GM12878 (cell line): ENCODE measurements at regions not wholly inside any gene's neighbourhood (a gene's known extent, or its start where the extent isn't known, plus 50 kb on each side); places are given as distances from the start of the nearest gene placed in this dataset.

Experiments used
- ATAC-seq: fragments of 200-7000 bp; cut with Tn5 transposase; 3 replicates; pipeline ENCODE4 v1.9.1; 2020; ENCODE audit warnings: mild to moderate bottlenecking, moderate library complexity
- BruUV-seq: library from RNA; stranded (reverse); fragments of 400-500 nt; replicated peaks from 2 replicates; lab custom pipeline; 2021; lab: Mats Ljungman, UMichigan
- CTCF ChIA-PET: fragments of 300-600 bp; sonication (Branson Sonifier 250); formaldehyde crosslinking; extraction: SDS; loops from one replicate; lab custom pipeline; 2021; ENCODE audit warnings: inconsistent platforms; lab: Yijun Ruan, JAX
- POLR2A ChIA-PET: fragments of 350-600 bp; formaldehyde crosslinking; extraction: SDS; loops from one replicate; lab custom pipeline; 2021; ENCODE audit warnings: inconsistent platforms; lab: Charles Lee
- RAD21 ChIA-PET: fragments of 300-600 bp; sonication (Branson Sonifier 250); formaldehyde crosslinking; loops from one replicate; lab custom pipeline; 2023; ENCODE audit warnings: antibody characterized with exemption; ENCODE audit not compliant: unreplicated experiment; lab: Charles Lee
- SMC1A ChIA-PET: fragments of 300-600 bp; sonication (Branson Sonifier 250); formaldehyde crosslinking; loops from one replicate; lab custom pipeline; 2023; ENCODE audit not compliant: unreplicated experiment, uncharacterized antibody; lab: Charles Lee
- DNase-seq: peaks from one replicate; pipeline ENCODE4 v3.0.0-alpha.2; 2011; ENCODE audit warnings: low read depth, low spot score
- FAIRE-seq: peaks from 3 replicates; lab custom pipeline; 2011; peaks lifted over from hg19 to GRCh38; lab: Jason Lieb, UNC
- H2AFZ ChIP-seq: 2 replicates; pipeline ENCODE4 v1.6.0; 2011; ENCODE audit warnings: low read depth, low read length, control low read depth; ENCODE audit not compliant: control insufficient read depth
- H3K27ac ChIP-seq: 2 replicates; pipeline ENCODE4 v1.5.1; 2011; ENCODE audit warnings: control low read depth; ENCODE audit not compliant: control insufficient read depth, insufficient read depth
- H3K27me3 ChIP-seq, 2 experiments: replicated peaks in 1 of 2; 2 replicates each; pipeline versions ENCODE4 v1.6.0 to v1.6.1; 2011; ENCODE audit warnings: low read length in 1 of 2; ENCODE audit not compliant: control insufficient read depth in 2 of 2, insufficient read depth in 2 of 2
- H3K36me3 ChIP-seq, 2 experiments: 2 replicates each; pipeline ENCODE4 v1.5.1; 2011; ENCODE audit warnings: low read length in 1 of 2; ENCODE audit not compliant: control insufficient read depth in 2 of 2, insufficient read depth in 2 of 2
- H3K4me1 ChIP-seq: 2 replicates; pipeline ENCODE4 v1.6.1; 2011; ENCODE audit warnings: mild to moderate bottlenecking, low read length, moderate library complexity, mixed read lengths; ENCODE audit not compliant: control insufficient read depth, insufficient read depth
- H3K4me2 ChIP-seq: 2 replicates; pipeline ENCODE4 v1.6.0; 2011; ENCODE audit warnings: control low read depth; ENCODE audit not compliant: control insufficient read depth, insufficient read depth
- H3K4me3 ChIP-seq: fragments of 200-600 bp; sonication (generic); 2 replicates; pipeline ENCODE4 v1.5.1; 2016
- H3K79me2 ChIP-seq: 2 replicates; pipeline ENCODE4 v1.6.0; 2011; ENCODE audit warnings: low read length; ENCODE audit not compliant: control insufficient read depth, insufficient read depth
- H3K9ac ChIP-seq: 2 replicates; pipeline ENCODE4 v1.8.0; 2011; ENCODE audit warnings: low read length, control low read depth, mixed read lengths; ENCODE audit not compliant: control insufficient read depth, insufficient read depth
- H3K9me3 ChIP-seq: replicated peaks from 3 replicates; pipeline ENCODE4 v1.5.1; 2011; ENCODE audit warnings: mild to moderate bottlenecking, low read length; ENCODE audit not compliant: control insufficient read depth, insufficient read depth
- H4K20me1 ChIP-seq: 2 replicates; pipeline ENCODE4 v1.6.0; 2011; ENCODE audit not compliant: control insufficient read depth, insufficient read depth
- BHLHE40 ChIP-seq, 2 experiments: fragments of 450-650 bp in 1 of 2; IDR thresholded peaks; 2 replicates each; pipeline ENCODE4 v1.6.1; 2011 to 2017; ENCODE audit warnings: low read depth in 2 of 2, borderline replicate concordance in 1 of 2, improper control_type of control experiment in 1 of 2, low read length in 1 of 2, mild to moderate bottlenecking in 1 of 2
- GATAD2B ChIP-seq: fragments of 450-650 bp; conservative IDR thresholded peaks from 2 replicates; pipeline ENCODE4 v1.6.1; 2017; ENCODE audit warnings: low read depth, mild to moderate bottlenecking, moderate library complexity
- HDGF ChIP-seq: fragments of 450-650 bp; IDR thresholded peaks from 2 replicates; pipeline ENCODE4 v1.6.1; 2016; ENCODE audit warnings: antibody characterized with exemption
- RB1 ChIP-seq: fragments of 450-650 bp; formaldehyde crosslinking; IDR thresholded peaks from 2 replicates; pipeline ENCODE4 v1.6.1; 2017; ENCODE audit warnings: mild to moderate bottlenecking, borderline replicate concordance
- RCOR1 ChIP-seq: conservative IDR thresholded peaks from 2 replicates; pipeline ENCODE4 v1.6.1; 2012; ENCODE audit warnings: low read depth, low read length, improper control_type of control experiment
- RELA ChIP-seq: fragments of 450-650 bp; IDR thresholded peaks from 2 replicates; pipeline ENCODE4 v1.8.0; 2014; ENCODE audit warnings: borderline replicate concordance; ENCODE audit not compliant: partially characterized antibody
- SIX5 ChIP-seq: IDR thresholded peaks from 2 replicates; pipeline ENCODE4 v1.6.1; 2011; ENCODE audit warnings: mild to moderate bottlenecking, low read depth, low read length, moderate library complexity; ENCODE audit not compliant: severe bottlenecking
- SPI1 ChIP-seq: IDR thresholded peaks from 2 replicates; pipeline ENCODE4 v1.6.1; 2011; ENCODE audit warnings: low read depth, mild to moderate bottlenecking, low read length, moderate library complexity, borderline replicate concordance; ENCODE audit not compliant: insufficient read depth
- STAT1 ChIP-seq: fragments of 450-650 bp; conservative IDR thresholded peaks from 2 replicates; pipeline ENCODE4 v1.6.1; 2014; ENCODE audit warnings: antibody characterized with exemption, mild to moderate bottlenecking
- TCF12 ChIP-seq: IDR thresholded peaks from 2 replicates; pipeline ENCODE4 v1.6.1; 2011; ENCODE audit warnings: low read depth, mild to moderate bottlenecking, low read length
- WGBS: methylation state at CpG from one replicate; pipeline ENCODE4 v1.1.6; 2016; ENCODE audit warnings: low lambda C conversion rate; ENCODE audit not compliant: insufficient replicate concordance, insufficient coverage; ENCODE audit errors: missing lambda C conversion rate; 5-methylcytosine and 5-hydroxymethylcytosine counted together
- in situ Hi-C: fragments of 300-500 bp; cut with MboI; formaldehyde crosslinking; loops from 9 replicates; pipeline ENCODE4 v1.14.3; 2018; ENCODE audit warnings: mixed read lengths
- intact Hi-C: fragments of 100-400 bp; cut with micrococcal nuclease; formaldehyde crosslinking; loops from one replicate; pipeline ENCODE4 v1.14.2; 2022; ENCODE audit not compliant: unreplicated experiment
- TF ChIP-seq, protein P1 (sequence below): fragments of 450-650 bp; IDR thresholded peaks from 2 replicates; pipeline ENCODE4 v1.6.1; 2017; ENCODE audit warnings: mild to moderate bottlenecking, moderate library complexity

DNA sequence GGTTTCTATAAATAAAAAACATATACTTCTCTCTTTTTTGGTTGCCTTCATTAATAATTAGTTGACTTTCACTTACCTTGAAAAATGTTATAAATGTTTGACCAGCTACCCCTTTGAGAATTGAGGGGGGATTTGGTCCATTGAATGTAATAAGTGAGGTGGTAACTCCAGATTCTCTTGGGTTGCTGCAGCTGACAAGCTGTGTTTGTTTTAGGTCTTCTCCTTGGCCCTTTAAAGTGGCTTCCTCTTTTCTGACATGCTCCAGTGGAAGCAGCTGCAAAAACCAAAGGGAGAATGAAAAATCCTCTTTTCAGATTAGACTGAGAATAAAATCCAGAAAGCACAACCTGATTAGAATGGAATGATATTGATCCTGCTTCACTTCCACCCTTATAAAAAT, 410.5 kb downstream of the TMEM38B start:
- no peaks in the 10 kb centered on the region for H3K4me1 ChIP-seq
- ChIA-PET RAD21 (no interaction called here), POLR2A (no interaction called here)
- H3K4me3 ChIP-seq: no peak overlapping the region
- H3K27me3 ChIP-seq: no peaks in the 10 kb centered on the region
- no peak for ATAC-seq
- H2AFZ ChIP-seq: no peak overlapping the region
- TF ChIP-seq SIX5 (no peak), HDGF (no peak), SPI1 (0 out of 2 replicates have a peak, but pooled peaks have one; percentile 12), GATAD2B (no peak), TCF12 (no peak), RELA (no peak)
- TF ChIP-seq, all 136 proteins: peak for 1
- no peaks in the 10 kb centered on the region for H3K79me2 ChIP-seq
- no peak overlapping the region for H3K27ac ChIP-seq
- BruUV-seq: no TSS peak
- no peak for FAIRE-seq
- no peaks in the 10 kb centered on the region for H4K20me1 ChIP-seq
- no peak for DNase-seq
- H3K9me3 ChIP-seq: no peaks in the 10 kb centered on the region
- CTCF ChIA-PET: no interaction called here
- H3K36me3 ChIP-seq: no peaks in the 10 kb centered on the region
- in situ Hi-C loops: no loop called here
- H3K4me2 ChIP-seq: no peak overlapping the region
- intact Hi-C loops: no loop called here
- SMC1A ChIA-PET: interaction anchor here (1.3 to 1.7 kb wide), 3 partner anchors 10 to 141 kb away, joined by 3 to 4 read pairs (median 3); no protein-coding TSS in a partner anchor
- H3K9ac ChIP-seq: no peak overlapping the region

GRCh38 chr9:106106396-106106795, 412.1 kb downstream of the TMEM38B start:
- peak; percentile 18 for FAIRE-seq

More at GRCh38 chr9:106106396-106106795, 412.1 kb downstream of the TMEM38B start:
- SMC1A ChIA-PET: interaction anchor here (0.7 to 1.1 kb wide), 2 partner anchors 15 to 22 kb away, joined by 3 read pairs; no protein-coding TSS in a partner anchor
- TF ChIP-seq STAT1: no peak
- no peak for TF ChIP-seq RCOR1
- TF ChIP-seq, protein P1, sequence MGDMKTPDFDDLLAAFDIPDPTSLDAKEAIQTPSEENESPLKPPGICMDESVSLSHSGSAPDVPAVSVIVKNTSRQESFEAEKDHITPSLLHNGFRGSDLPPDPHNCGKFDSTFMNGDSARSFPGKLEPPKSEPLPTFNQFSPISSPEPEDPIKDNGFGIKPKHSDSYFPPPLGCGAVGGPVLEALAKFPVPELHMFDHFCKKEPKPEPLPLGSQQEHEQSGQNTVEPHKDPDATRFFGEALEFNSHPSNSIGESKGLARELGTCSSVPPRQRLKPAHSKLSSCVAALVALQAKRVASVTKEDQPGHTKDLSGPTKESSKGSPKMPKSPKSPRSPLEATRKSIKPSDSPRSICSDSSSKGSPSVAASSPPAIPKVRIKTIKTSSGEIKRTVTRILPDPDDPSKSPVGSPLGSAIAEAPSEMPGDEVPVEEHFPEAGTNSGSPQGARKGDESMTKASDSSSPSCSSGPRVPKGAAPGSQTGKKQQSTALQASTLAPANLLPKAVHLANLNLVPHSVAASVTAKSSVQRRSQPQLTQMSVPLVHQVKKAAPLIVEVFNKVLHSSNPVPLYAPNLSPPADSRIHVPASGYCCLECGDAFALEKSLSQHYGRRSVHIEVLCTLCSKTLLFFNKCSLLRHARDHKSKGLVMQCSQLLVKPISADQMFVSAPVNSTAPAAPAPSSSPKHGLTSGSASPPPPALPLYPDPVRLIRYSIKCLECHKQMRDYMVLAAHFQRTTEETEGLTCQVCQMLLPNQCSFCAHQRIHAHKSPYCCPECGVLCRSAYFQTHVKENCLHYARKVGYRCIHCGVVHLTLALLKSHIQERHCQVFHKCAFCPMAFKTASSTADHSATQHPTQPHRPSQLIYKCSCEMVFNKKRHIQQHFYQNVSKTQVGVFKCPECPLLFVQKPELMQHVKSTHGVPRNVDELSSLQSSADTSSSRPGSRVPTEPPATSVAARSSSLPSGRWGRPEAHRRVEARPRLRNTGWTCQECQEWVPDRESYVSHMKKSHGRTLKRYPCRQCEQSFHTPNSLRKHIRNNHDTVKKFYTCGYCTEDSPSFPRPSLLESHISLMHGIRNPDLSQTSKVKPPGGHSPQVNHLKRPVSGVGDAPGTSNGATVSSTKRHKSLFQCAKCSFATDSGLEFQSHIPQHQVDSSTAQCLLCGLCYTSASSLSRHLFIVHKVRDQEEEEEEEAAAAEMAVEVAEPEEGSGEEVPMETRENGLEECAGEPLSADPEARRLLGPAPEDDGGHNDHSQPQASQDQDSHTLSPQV: no peak
- no peak for TF ChIP-seq BHLHE40 (IDR thresholded peaks at IDR 0.05; ENCODE audit: borderline replicate concordance in 1 of 2, low read depth in 2 of 2, low read length in 1 of 2)
- no peak for TF ChIP-seq RB1
- Histone ChIP-seq H3K9ac (no peak overlapping the region), H3K4me1 (no peaks in the 10 kb centered on the region), H3K9me3 (no peaks in the 10 kb centered on the region), H2AFZ (no peak overlapping the region), H3K27me3 (no peaks in the 10 kb centered on the region), H3K4me3 (no peak overlapping the region), H4K20me1 (no peaks in the 10 kb centered on the region), H3K79me2 (no peaks in the 10 kb centered on the region), H3K4me2 (no peak overlapping the region), H3K27ac (no peak overlapping the region), H3K36me3 (no peaks in the 10 kb centered on the region)
- DNase-seq (no peak), ATAC-seq (no peak)
- RAD21 ChIA-PET: no interaction called here
- CTCF ChIA-PET: no interaction called here
- intact Hi-C loops: no loop called here
- POLR2A ChIA-PET: no interaction called here
- in situ Hi-C loops: no loop called here
- WGBS: 0% methylated on average over 3 of the region's 3 CpGs
- BruUV-seq: no TSS peak
